ENCODE measurements at regions not wholly inside any gene's neighbourhood (a gene's known extent, or its start where the extent isn't known, plus 50 kb on each side); places are given as distances from the start of the nearest gene placed in this dataset.

GRCh38 chr5:35281613-35282012 is 51.3 kb upstream of the PRLR start:
- no peak for TF ChIP-seq POLR2AphosphoS5 (IDR thresholded peaks at IDR 0.05)
- no peak for TF ChIP-seq CTCF (IDR thresholded peaks at IDR 0.05 in 8 of 11, conservative IDR thresholded peaks at IDR 0.05 in 3 of 11)
- TF ChIP-seq POLR2A (IDR thresholded peaks at IDR 0.05): no peak
- no peak overlapping the region for H3K4me3 ChIP-seq
- intact Hi-C loops (cut with DNase I; ENCODE audit: low total_unique reads): no loop called here
- H3K9me3 ChIP-seq: no peaks in the 10 kb centered on the region
- DNase-seq: no peak
- H3K27ac ChIP-seq: no peak overlapping the region
- WGBS, 5 donors: 46 to 54% (median 49%) methylated on average over 2 of the region's 2 CpGs
- no peaks in the 10 kb centered on the region for H3K36me3 ChIP-seq
- H3K27me3 ChIP-seq (replicated peaks in 1 of 7): no peaks in the 10 kb centered on the region
- no peaks in the 10 kb centered on the region for H3K4me1 ChIP-seq

Small RNA genes lying in the stretch of these regions (small RNA-seq; reads per million reads assigned to genes)
- 0 reads per million in 4 donors for gene RF00012

Measured in spleen (tissue), 11 donors.